ENCODE measurements at regions not wholly inside any gene's neighbourhood (a gene's known extent, or its start where the extent isn't known, plus 50 kb on each side); places are given as distances from the start of the nearest gene placed in this dataset.

GRCh38 chr5:92822183-92822582 lies 758.8 kb downstream of the NR2F1-AS1 start:
- no peak for DNase-seq (ENCODE audit: low read depth in 1 of 2, low spot score in 1 of 2)
- Histone ChIP-seq H3K4me3 (replicated peaks; ENCODE audit: insufficient read depth, low read length) (no peak overlapping the region), H3K27me3 (ENCODE audit: insufficient read depth, poor library complexity, severe bottlenecking) (no peaks in the 10 kb centered on the region), H3K27ac (replicated peaks) (no peak overlapping the region)
- TF ChIP-seq CTCF (IDR thresholded peaks at IDR 0.05; ENCODE audit: insufficient read depth, low read length) (no peak), POLR2AphosphoS5 (IDR thresholded peaks at IDR 0.05; ENCODE audit: low read depth) (no peak), SPI1 (IDR thresholded peaks at IDR 0.05; ENCODE audit: borderline replicate concordance, low read depth) (no peak), REST (IDR thresholded peaks at IDR 0.05; ENCODE audit: insufficient replicate concordance, low read depth) (no peak), GABPA (IDR thresholded peaks at IDR 0.05; ENCODE audit: low read depth) (no peak)

- DNase-seq (ENCODE audit: low read depth in 1 of 2, low spot score in 1 of 2) = no peak
- TF ChIP-seq POLR2AphosphoS5 (IDR thresholded peaks at IDR 0.05; ENCODE audit: low read depth) (no peak), GABPA (IDR thresholded peaks at IDR 0.05; ENCODE audit: low read depth) (no peak), SPI1 (IDR thresholded peaks at IDR 0.05; ENCODE audit: borderline replicate concordance, low read depth) (no peak)
- Histone ChIP-seq H3K4me3 (replicated peaks; ENCODE audit: insufficient read depth, low read length) (no peak overlapping the region), H3K27ac (replicated peaks) (no peak overlapping the region), H3K27me3 (ENCODE audit: insufficient read depth, poor library complexity, severe bottlenecking) (no peaks in the 10 kb centered on the region)
These were observed 771.1 kb downstream of the NR2F1-AS1 start for GRCh38 chr5:92809855-92810465.

GRCh38 chr5:92808474-92808873 lies 772.5 kb downstream of the NR2F1-AS1 start:
- Histone ChIP-seq H3K27me3 (ENCODE audit: insufficient read depth, poor library complexity, severe bottlenecking) (no peaks in the 10 kb centered on the region), H3K4me3 (replicated peaks; ENCODE audit: insufficient read depth, low read length) (no peak overlapping the region), H3K27ac (replicated peaks) (no peak overlapping the region)
- no peak for DNase-seq (ENCODE audit: low read depth in 1 of 2, low spot score in 1 of 2)
- TF ChIP-seq SPI1 (IDR thresholded peaks at IDR 0.05; ENCODE audit: borderline replicate concordance, low read depth) (no peak), POLR2AphosphoS5 (IDR thresholded peaks at IDR 0.05; ENCODE audit: low read depth) (no peak), REST (IDR thresholded peaks at IDR 0.05; ENCODE audit: insufficient replicate concordance, low read depth) (no peak), GABPA (IDR thresholded peaks at IDR 0.05; ENCODE audit: low read depth) (no peak), CTCF (IDR thresholded peaks at IDR 0.05; ENCODE audit: insufficient read depth, low read length) (no peak)

GRCh38 chr5:92807085-92807484 lies 773.9 kb downstream of the NR2F1-AS1 start:
- Histone ChIP-seq H3K27ac (replicated peaks) (no peak overlapping the region), H3K4me3 (replicated peaks; ENCODE audit: insufficient read depth, low read length) (no peak overlapping the region), H3K27me3 (ENCODE audit: insufficient read depth, poor library complexity, severe bottlenecking) (no peaks in the 10 kb centered on the region)
- DNase-seq (ENCODE audit: low read depth in 1 of 2, low spot score in 1 of 2) = no peak
- TF ChIP-seq SPI1 (IDR thresholded peaks at IDR 0.05; ENCODE audit: borderline replicate concordance, low read depth) (no peak), GABPA (IDR thresholded peaks at IDR 0.05; ENCODE audit: low read depth) (no peak), CTCF (IDR thresholded peaks at IDR 0.05; ENCODE audit: insufficient read depth, low read length) (no peak), REST (IDR thresholded peaks at IDR 0.05; ENCODE audit: insufficient replicate concordance, low read depth) (no peak), POLR2AphosphoS5 (IDR thresholded peaks at IDR 0.05; ENCODE audit: low read depth) (no peak)

Measured in HL-60 (cell line).